GM13976 (cell line): ENCODE measurements at regions not wholly inside any gene's neighbourhood (a gene's known extent, or its start where the extent isn't known, plus 50 kb on each side); places are given as distances from the start of the nearest gene placed in this dataset.

Experiments used
- DNase-seq: peaks from one replicate; pipeline ENCODE4 v3.0.0; 2012; ENCODE audit warnings: low spot score
- CTCF ChIP-seq: IDR thresholded peaks from 2 replicates; pipeline ENCODE4 v1.5.1; 2012; ENCODE audit warnings: borderline replicate concordance, mild to moderate bottlenecking; ENCODE audit not compliant: insufficient read depth; ENCODE audit errors: extremely low read depth, missing control alignments, control extremely low read depth
- in situ Hi-C: fragments of 300-500 bp; cut with MboI; formaldehyde crosslinking; loops from one replicate; pipeline ENCODE4 v1.12.0; 2022; ENCODE audit warnings: low sequenced_read_pairs, mixed read lengths, inconsistent platforms; ENCODE audit not compliant: unreplicated experiment

- in situ Hi-C loops: no loop called here
- no peak for DNase-seq
- TF ChIP-seq CTCF: no peak
These were observed 902.7 kb downstream of the TBC1D22A start for GRCh38 chr22:47665151-47665550.

- no peak for TF ChIP-seq CTCF
- no peak for DNase-seq
- in situ Hi-C loops: no loop called here
These were observed 901.5 kb downstream of the TBC1D22A start for GRCh38 chr22:47663615-47664605.

- no peak for DNase-seq
- no peak for TF ChIP-seq CTCF
- in situ Hi-C loops: no loop called here
These were observed 897.2 kb downstream of the TBC1D22A start for GRCh38 chr22:47659467-47660223.

GRCh38 chr22:47658182-47658581 is 895.7 kb downstream of the TBC1D22A start:
- no peak for TF ChIP-seq CTCF
- in situ Hi-C loops: no loop called here
- DNase-seq: no peak

GRCh38 chr22:47657224-47657623 is 894.8 kb downstream of the TBC1D22A start:
- DNase-seq: no peak
- in situ Hi-C loops: no loop called here
- TF ChIP-seq CTCF: no peak

- no peak for DNase-seq
- in situ Hi-C loops: no loop called here
- no peak for TF ChIP-seq CTCF
These were observed 894.4 kb downstream of the TBC1D22A start for GRCh38 chr22:47656806-47657205.
